ENCODE measurements at regions not wholly inside any gene's neighbourhood (a gene's known extent, or its start where the extent isn't known, plus 50 kb on each side); places are given as distances from the start of the nearest gene placed in this dataset.
"Not testable (repeated sequence)": the region's sequence is repeated elsewhere in the genome, so short reads cannot be mapped to it uniquely, and the experiment has no call there.

DNA sequence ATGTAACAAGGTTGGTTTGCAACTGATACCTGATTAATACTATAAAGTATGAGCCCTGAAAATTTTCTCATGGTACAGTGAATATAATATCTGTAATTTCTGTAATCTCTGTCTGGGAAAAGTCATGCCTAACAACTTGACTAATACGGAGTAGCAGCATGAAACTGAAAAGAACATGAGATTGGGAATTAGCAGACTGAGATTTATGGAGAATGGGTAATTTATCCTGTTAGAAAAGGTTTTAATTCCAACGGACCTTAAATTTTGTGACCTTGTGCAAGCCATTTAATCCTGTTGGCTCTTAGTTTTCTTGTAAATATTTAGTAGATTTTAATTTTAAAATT, 90.2 kb upstream of the CMC1 start:
- DNase-seq (ENCODE audit: low read depth) = no peak
- no peaks in the 10 kb centered on the region for H3K36me3 ChIP-seq (ENCODE audit: control insufficient read depth, insufficient read depth, low read length)
- TF ChIP-seq CTCF (IDR thresholded peaks at IDR 0.05; ENCODE audit: insufficient read depth, low read depth, low read length) = no peak
- H3K4me3 ChIP-seq (ENCODE audit: low read depth, low read length) = no peak overlapping the region
- CTCF ChIA-PET = no interaction called here
- H3K27me3 ChIP-seq (ENCODE audit: control insufficient read depth, insufficient read depth, low read length) = no peaks in the 10 kb centered on the region
- POLR2A ChIA-PET = no interaction called here

- ChIA-PET CTCF (no interaction called here), POLR2A (no interaction called here)
- TF ChIP-seq CTCF (IDR thresholded peaks at IDR 0.05; ENCODE audit: insufficient read depth, low read depth, low read length) = no peak
- no peak overlapping the region for H3K4me3 ChIP-seq (ENCODE audit: low read depth, low read length)
- no peaks in the 10 kb centered on the region for H3K36me3 ChIP-seq (ENCODE audit: control insufficient read depth, insufficient read depth, low read length)
- no peaks in the 10 kb centered on the region for H3K27me3 ChIP-seq (ENCODE audit: control insufficient read depth, insufficient read depth, low read length)
- no peak for DNase-seq (ENCODE audit: low read depth)
Measured at GRCh38 chr3:28151608-28152228, 89.7 kb upstream of the CMC1 start.

- Histone ChIP-seq H3K27me3 (ENCODE audit: control insufficient read depth, insufficient read depth, low read length) (no peaks in the 10 kb centered on the region), H3K36me3 (ENCODE audit: control insufficient read depth, insufficient read depth, low read length) (no peaks in the 10 kb centered on the region), H3K4me3 (ENCODE audit: low read depth, low read length) (no peak overlapping the region)
- ChIA-PET CTCF (no interaction called here), POLR2A (no interaction called here)
- no peak for TF ChIP-seq CTCF (IDR thresholded peaks at IDR 0.05; ENCODE audit: insufficient read depth, low read depth, low read length)
- DNase-seq (ENCODE audit: low read depth) = no peak
Measured at GRCh38 chr3:28155631-28156030, 85.8 kb upstream of the CMC1 start.

DNA sequence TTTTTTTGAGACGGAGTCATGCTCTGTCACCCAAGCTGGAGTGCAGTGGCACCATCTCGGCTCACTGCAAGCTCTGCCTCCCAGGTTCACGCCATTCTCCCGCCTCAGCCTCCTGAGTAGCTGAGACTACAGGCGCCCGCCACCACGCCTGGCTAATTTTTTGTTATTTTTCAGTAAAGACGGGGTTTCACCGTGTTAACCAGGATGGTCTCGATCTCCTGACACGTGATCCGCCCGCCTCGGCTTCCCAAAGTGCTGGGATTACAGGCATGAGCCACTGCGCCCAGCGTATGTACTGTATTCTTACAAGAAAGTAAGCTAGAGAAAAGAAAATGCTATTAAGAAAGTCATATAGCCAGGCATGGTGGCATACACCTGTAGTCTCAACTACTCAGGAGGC, 84.8 kb upstream of the CMC1 start:
- H3K4me3 ChIP-seq (ENCODE audit: low read depth, low read length); H3K27me3 ChIP-seq (ENCODE audit: control insufficient read depth, insufficient read depth, low read length); DNase-seq (ENCODE audit: low read depth); H3K36me3 ChIP-seq (ENCODE audit: control insufficient read depth, insufficient read depth, low read length); POLR2A ChIA-PET: not testable (repeated sequence)
- CTCF ChIA-PET = interaction anchor here (0.7 kb wide), 1 partner anchor 76 kb away, joined by 3 read pairs; no protein-coding TSS in a partner anchor

- no peak for TF ChIP-seq CTCF (IDR thresholded peaks at IDR 0.05; ENCODE audit: insufficient read depth, low read depth, low read length)
- ChIA-PET CTCF (interaction anchor here (0.7 kb wide), 1 partner anchor 925 kb away, joined by 3 read pairs; no protein-coding TSS in a partner anchor), POLR2A (no interaction called here)
- Histone ChIP-seq H3K27me3 (ENCODE audit: control insufficient read depth, insufficient read depth, low read length) (no peaks in the 10 kb centered on the region), H3K4me3 (ENCODE audit: low read depth, low read length) (no peak overlapping the region), H3K36me3 (ENCODE audit: control insufficient read depth, insufficient read depth, low read length) (no peaks in the 10 kb centered on the region)
- DNase-seq (ENCODE audit: low read depth) = no peak
Measured at GRCh38 chr3:28171962-28172361, 69.5 kb upstream of the CMC1 start.

GRCh38 chr3:28172748-28173147, 68.7 kb upstream of the CMC1 start:
- CTCF ChIA-PET = interaction anchor here (0.6 kb wide), 1 partner anchor 945 kb away, joined by 3 read pairs; no protein-coding TSS in a partner anchor
- no peak overlapping the region for H3K4me3 ChIP-seq (ENCODE audit: low read depth, low read length)
- no peak for DNase-seq (ENCODE audit: low read depth)
- POLR2A ChIA-PET = no interaction called here
- H3K36me3 ChIP-seq (ENCODE audit: control insufficient read depth, insufficient read depth, low read length) = no peaks in the 10 kb centered on the region
- no peak for TF ChIP-seq CTCF (IDR thresholded peaks at IDR 0.05; ENCODE audit: insufficient read depth, low read depth, low read length)
- no peaks in the 10 kb centered on the region for H3K27me3 ChIP-seq (ENCODE audit: control insufficient read depth, insufficient read depth, low read length)
